GM19351 (cell line): ENCODE measurements at regions not wholly inside any gene's neighbourhood (a gene's known extent, or its start where the extent isn't known, plus 50 kb on each side); places are given as distances from the start of the nearest gene placed in this dataset.

Experiments
- ATAC-seq: cut with Tn5 transposase; IDR thresholded peaks from one replicate; pipeline ENCODE4 v1.9.1; 2021; ENCODE audit warnings: mild to moderate bottlenecking, moderate library complexity; ENCODE audit not compliant: unreplicated experiment

DNA sequence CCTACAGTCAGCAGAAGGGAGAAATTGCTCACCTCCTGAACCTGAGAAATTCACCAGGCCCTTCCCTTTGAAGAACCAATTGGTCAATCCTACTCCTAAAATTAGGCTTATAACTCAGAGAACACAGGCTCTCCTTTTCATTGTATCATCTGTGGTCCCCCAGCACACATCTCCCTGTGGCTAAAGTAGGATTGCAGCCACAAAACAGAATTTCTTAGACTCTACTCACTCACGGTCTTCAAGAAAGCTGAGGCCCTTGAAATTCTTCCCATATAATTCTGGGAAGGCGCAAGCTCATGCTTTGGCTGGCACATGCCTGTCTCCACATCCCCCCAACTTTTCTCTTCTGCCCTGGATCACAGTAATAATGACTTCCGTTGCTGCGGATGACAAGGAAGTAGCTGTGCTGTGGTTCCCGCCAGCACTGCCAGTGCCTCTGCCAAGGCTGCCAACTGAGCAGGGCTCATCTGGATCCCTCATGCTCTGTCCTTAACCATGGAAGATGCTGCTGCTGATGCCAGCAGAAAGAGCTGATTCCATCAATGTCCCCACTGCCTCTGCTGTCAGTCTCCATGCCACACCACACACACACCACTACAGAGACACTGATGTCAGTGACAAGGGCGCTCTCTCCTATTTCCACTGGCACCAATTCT is 200.6 kb upstream of the POU2AF2 start:
- ATAC-seq: no peak

DNA sequence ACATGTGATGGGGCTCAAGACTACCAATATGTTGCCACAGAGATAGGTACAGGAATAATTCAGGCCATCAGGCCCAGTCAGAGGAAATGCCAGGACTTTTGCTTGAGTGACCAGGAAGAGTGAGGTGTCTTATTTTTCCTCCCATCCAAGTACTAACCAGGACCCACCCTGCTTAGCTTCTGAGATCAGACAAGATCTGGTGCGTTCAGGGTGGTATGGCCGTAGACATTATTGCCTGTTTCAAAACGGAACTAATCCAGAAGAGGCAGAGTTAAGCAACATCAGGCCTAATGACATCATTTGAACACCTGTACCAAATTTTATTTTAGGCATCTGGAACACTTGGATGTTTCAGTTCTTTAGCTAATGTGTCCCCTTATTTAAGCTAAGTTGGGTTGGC is 205.5 kb upstream of the POU2AF2 start:
- ATAC-seq: no peak

- ATAC-seq: no peak
Measured at GRCh38 chr11:111035746-111036145, 209.8 kb upstream of the POU2AF2 start.

DNA sequence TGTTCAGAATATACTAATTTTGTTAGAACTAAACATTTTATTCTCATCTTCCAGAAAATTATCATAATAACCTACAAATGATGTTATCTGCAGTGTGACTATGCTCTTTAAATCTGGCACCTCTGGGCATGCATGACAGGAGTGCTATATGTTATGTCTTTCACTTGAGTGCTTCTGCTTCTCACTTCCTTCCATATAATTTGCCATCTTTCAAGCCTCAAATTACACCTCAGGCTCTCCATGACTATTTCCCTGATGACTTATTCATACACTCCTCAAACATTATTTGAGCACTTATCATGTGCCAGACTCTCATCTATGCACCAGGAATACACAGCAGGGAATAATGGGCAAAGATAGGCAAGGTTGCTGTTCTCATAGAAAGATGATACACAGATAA is 219.3 kb upstream of the POU2AF2 start:
- ATAC-seq: no peak

- no peak for ATAC-seq
Measured at GRCh38 chr11:111021131-111021530, 224.4 kb upstream of the POU2AF2 start.

- ATAC-seq: no peak
Measured at GRCh38 chr11:111019871-111020670, 225.5 kb upstream of the POU2AF2 start.

- no peak for ATAC-seq
Measured at GRCh38 chr11:111019451-111019850, 226.1 kb upstream of the POU2AF2 start.

GRCh38 chr11:111018566-111018965 is 227.0 kb upstream of the POU2AF2 start:
- no peak for ATAC-seq

GRCh38 chr11:111012491-111012890 is 233.0 kb upstream of the POU2AF2 start:
- ATAC-seq: no peak

GRCh38 chr11:111011275-111011594 is 234.3 kb upstream of the POU2AF2 start:
- no peak for ATAC-seq

DNA sequence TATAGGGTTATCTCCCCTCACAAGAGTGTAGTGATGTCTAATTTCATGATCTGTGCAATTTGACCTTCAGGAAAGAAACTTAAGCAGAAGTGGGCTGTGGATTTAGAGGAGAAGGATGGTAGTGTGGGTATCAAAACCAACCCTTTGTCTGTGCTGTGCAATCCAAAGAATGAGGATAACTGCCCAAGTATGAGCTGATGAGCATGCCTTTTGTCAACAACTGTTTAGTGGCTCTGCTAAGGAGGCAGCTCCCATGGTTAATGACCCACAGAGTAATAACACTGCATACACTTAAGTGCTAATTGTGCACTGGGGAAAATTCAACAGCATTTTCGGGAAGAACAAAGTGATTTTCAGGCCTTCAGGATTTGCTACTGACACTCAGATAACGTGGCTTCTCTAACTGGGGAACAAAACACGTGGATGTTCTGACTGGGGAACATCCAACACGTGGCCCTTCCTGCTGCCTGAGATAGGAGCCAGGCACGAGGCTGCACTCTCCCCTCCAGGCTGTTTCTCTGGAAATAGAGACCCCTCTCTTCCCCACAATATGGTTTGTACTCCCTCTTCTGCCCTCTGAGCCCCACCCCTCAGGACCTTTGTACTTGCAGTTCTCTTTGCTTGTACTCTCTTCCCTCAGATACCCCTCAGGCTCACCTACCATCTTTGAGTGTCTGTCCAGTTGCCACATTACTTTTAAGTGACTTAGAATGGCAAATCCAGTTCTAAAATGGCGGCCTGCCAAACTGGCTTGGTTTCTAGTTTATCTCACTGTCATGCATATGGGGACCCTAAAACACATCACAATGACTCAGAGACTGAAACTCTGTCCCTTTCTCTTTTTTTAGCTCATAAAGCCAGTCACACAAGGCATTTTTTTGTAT is 234.9 kb upstream of the POU2AF2 start:
- ATAC-seq: no peak

- ATAC-seq: no peak
Measured at GRCh38 chr11:111006227-111006626, 239.3 kb upstream of the POU2AF2 start.

- no peak for ATAC-seq
Measured at GRCh38 chr11:111001986-111002611, 243.4 kb upstream of the POU2AF2 start.

DNA sequence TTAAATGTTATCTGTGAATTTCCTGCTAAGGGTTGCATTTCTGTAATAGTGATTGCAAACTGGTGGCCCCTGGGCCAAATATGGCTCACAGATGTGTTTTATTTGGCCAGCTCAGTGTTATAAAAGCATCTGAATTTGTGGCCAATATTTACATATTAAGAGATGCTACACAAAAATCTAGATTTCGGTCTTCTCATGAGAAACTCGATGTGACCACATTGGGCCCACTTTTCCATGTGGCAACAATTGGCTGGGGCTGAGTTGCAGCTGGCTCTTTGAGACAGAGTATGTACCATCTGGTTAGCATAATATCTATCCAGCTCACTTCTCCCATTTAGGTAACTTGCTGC is 244.5 kb upstream of the POU2AF2 start:
- ATAC-seq: no peak

DNA sequence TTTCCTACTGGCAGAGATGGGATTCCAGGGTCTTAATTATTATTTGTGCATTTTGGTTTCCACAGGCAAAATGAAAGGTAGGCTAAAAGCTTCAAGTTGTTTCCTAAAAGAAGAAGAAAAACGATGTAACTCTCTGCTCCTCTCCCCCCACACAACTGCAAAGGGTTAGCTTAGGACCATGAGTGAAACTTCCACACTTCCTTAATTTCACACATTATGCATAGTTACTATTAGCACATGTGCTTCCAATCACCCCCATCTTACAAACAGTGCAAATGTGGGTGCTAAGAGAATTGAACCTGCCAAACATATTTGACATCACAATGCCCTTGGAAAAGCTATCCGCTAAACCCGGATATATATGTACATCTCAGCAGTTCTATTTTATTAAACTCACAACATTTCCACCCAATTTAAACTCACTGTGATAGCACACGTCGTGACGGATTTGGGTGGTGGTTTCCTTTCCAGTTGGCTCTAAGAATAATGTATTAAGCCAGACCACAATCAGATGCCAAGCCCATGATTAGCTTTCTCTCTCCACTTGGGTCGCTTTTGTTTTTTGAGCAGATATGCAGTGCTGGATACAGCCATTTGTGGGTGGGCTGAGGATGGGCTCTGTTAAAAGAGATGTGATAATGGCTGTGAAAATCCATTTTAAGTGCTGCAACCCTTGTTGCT is 245.0 kb upstream of the POU2AF2 start:
- ATAC-seq: no peak

DNA sequence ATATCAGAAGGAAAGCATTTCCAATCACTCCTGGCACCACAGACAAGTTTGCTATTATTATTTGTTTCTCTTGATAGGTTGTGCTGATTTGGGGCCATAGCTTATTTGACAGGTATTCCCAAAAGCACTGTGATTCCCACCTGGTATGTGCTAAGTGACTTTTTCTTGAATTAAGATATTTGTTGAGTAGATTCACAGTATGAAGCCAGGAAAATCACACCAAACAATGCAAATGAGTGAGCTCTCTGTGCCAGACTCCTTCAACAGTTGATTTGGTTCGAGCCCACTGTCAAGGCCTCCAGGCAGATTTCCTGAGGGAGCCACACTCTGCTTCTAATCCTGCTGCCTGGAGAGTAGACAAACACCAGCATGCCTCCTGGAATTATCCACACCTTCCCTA is 253.0 kb upstream of the POU2AF2 start:
- ATAC-seq: no peak

DNA sequence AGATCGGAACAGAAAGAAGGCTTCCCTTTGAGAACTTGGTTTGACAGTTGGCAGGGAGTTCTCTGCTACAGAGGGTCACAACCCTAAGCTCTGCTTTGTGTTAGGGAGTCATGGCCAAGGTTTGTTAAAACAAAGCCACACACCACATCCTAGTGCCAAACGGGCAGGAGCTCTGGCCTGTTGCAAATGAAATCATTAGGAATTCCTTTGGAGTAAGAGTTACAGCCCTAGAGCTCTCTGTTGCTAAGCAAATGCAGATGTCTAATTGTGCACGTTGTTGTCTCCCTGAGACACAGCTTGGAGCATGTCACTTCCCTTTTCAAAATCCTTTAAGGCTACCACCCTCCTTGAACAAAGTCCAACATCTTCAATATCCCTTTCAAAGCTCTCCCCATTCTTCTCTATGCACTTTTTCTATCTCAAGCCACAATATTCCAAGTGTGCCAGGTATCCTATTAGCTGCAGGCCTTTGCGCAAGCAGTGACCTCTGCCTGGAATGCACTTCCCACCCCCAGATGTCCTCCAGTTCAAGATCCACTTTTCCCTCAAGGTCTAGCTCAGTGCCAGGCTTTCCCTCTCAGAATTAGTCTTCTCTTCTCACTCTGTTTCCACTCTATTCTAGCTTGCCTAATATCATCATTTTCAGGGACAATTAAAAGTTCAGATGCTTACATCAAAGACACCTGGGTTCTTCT is 253.7 kb upstream of the POU2AF2 start:
- ATAC-seq: no peak

GRCh38 chr11:110990311-110990710 is 255.2 kb upstream of the POU2AF2 start:
- no peak for ATAC-seq

DNA sequence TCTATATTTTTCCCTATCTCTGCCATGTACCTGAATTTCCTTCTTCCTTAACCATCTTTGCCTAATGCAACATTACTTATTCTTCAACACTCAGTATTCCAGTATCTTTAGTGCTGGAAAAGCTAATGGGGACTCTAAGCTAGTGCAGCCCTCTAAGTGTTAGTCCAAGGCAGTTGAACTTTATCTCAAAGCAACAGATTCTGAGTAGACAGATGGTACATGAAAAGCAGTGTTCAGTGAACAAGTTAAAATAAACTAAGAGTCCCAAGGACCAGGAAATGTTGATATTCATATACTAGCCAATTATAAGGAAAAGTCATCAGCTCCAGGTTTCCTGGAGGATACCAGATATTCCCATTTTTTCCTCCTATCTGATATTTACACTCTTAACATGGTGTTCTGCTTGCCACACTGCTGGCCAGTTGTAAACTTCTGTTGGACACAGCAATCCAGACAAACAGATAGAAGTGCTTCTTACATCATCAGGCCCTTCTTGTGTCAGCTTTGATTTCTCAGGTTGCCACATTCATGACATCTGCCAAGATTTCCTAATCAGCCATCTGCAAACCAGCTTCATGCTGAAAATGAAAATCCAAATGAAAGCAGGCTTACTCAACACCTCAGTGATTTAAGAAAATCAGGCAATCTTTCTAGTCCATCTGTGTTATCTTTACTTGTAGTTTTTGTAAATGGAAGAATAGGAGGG is 255.9 kb upstream of the POU2AF2 start:
- ATAC-seq: no peak

- no peak for ATAC-seq
Measured at GRCh38 chr11:110988671-110989070, 256.9 kb upstream of the POU2AF2 start.
